H9 (cell line): ENCODE measurements at regions not wholly inside any gene's neighbourhood (a gene's known extent, or its start where the extent isn't known, plus 50 kb on each side); places are given as distances from the start of the nearest gene placed in this dataset.

Experiments used
- DNase-seq: peaks from one replicate; pipeline ENCODE4 v3.0.0-alpha.2; 2017
- H2AFZ ChIP-seq: one replicate; pipeline ENCODE4 v1.6.1; 2013; ENCODE audit warnings: mild to moderate bottlenecking, low read length, control low read depth, moderate library complexity
- H2AK5ac ChIP-seq: 2 replicates; pipeline ENCODE4 v1.6.1; 2013; ENCODE audit warnings: low read length, control low read depth, mixed read lengths; ENCODE audit not compliant: insufficient read length
- H2BK120ac ChIP-seq: one replicate; pipeline ENCODE4 v1.6.1; 2013; ENCODE audit warnings: low read depth, mild to moderate bottlenecking, low read length, control low read depth, inconsistent platforms; ENCODE audit not compliant: poor library complexity, severe bottlenecking
- H2BK12ac ChIP-seq: 2 replicates; pipeline ENCODE4 v1.6.1; 2013; ENCODE audit warnings: low read length, control low read depth, mixed read lengths, low read depth; ENCODE audit not compliant: insufficient read length
- H2BK15ac ChIP-seq: 2 replicates; pipeline ENCODE4 v1.6.1; 2013; ENCODE audit warnings: low read depth, low read length, control low read depth
- H2BK20ac ChIP-seq: one replicate; pipeline ENCODE4 v1.6.1; 2013; ENCODE audit warnings: low read depth, mild to moderate bottlenecking, low read length, control low read depth, inconsistent platforms; ENCODE audit not compliant: poor library complexity, severe bottlenecking
- H2BK5ac ChIP-seq: 2 replicates; pipeline ENCODE4 v1.6.1; 2013; ENCODE audit warnings: low read length, control low read depth, mixed read lengths; ENCODE audit not compliant: insufficient read length
- H3K14ac ChIP-seq: 2 replicates; pipeline ENCODE4 v1.6.1; 2013; ENCODE audit warnings: low read length, control low read depth; ENCODE audit not compliant: insufficient read depth
- H3K18ac ChIP-seq: 2 replicates; pipeline ENCODE4 v1.6.1; 2013; ENCODE audit warnings: low read depth, mild to moderate bottlenecking, mixed read lengths, low read length, control low read depth; ENCODE audit not compliant: insufficient read length
- H3K23ac ChIP-seq: 2 replicates; pipeline ENCODE4 v1.6.1; 2013; ENCODE audit warnings: low read length, control low read depth, mixed read lengths, low read depth; ENCODE audit not compliant: insufficient read length
- H3K23me2 ChIP-seq: 2 replicates; pipeline ENCODE4 v1.6.1; 2013; ENCODE audit warnings: low read depth, mild to moderate bottlenecking, mixed read lengths, low read length, control low read depth; ENCODE audit not compliant: insufficient read length, poor library complexity, severe bottlenecking
- H3K27ac ChIP-seq: 2 replicates; pipeline ENCODE4 v1.5.1; 2013; ENCODE audit warnings: low read length, control low read depth, mixed read lengths, low read depth; ENCODE audit not compliant: insufficient read length
- H3K27me3 ChIP-seq: 2 replicates; pipeline ENCODE4 v1.6.1; 2013; ENCODE audit warnings: low read length, control low read depth, inconsistent platforms; ENCODE audit not compliant: insufficient read depth
- H3K4ac ChIP-seq: 2 replicates; pipeline ENCODE4 v1.6.1; 2013; ENCODE audit warnings: low read depth, mild to moderate bottlenecking, control low read depth, inconsistent platforms, low read length, moderate library complexity
- H3K4me1 ChIP-seq: 2 replicates; pipeline ENCODE4 v1.6.1; 2013; ENCODE audit warnings: low read length, control low read depth, inconsistent platforms; ENCODE audit not compliant: insufficient read depth
- H3K4me2 ChIP-seq: 2 replicates; pipeline ENCODE4 v1.6.1; 2013; ENCODE audit warnings: low read length, control low read depth, mixed read lengths; ENCODE audit not compliant: insufficient read length, insufficient read depth
- H3K56ac ChIP-seq: 2 replicates; pipeline ENCODE4 v1.6.1; 2013; ENCODE audit warnings: low read depth, mild to moderate bottlenecking, mixed read lengths, low read length, control low read depth; ENCODE audit not compliant: insufficient read length
- H3K79me1 ChIP-seq: 2 replicates; pipeline ENCODE4 v1.6.1; 2013; ENCODE audit warnings: low read depth, mild to moderate bottlenecking, moderate library complexity, low read length, control low read depth, inconsistent platforms; ENCODE audit not compliant: insufficient read depth, poor library complexity, severe bottlenecking
- H3K79me2 ChIP-seq: 2 replicates; pipeline ENCODE4 v1.6.1; 2013; ENCODE audit warnings: low read length, control low read depth, inconsistent platforms; ENCODE audit not compliant: insufficient read depth
- H3K9ac ChIP-seq: 2 replicates; pipeline ENCODE4 v1.6.1; 2013; ENCODE audit warnings: low read length, control low read depth, mixed read lengths; ENCODE audit not compliant: insufficient read length; ENCODE audit errors: extremely low read depth
- H3K9me3 ChIP-seq: one replicate; pipeline ENCODE4 v1.6.1; 2013; ENCODE audit warnings: low read depth, low read length, inconsistent platforms; ENCODE audit not compliant: control insufficient read depth
- H3T11ph ChIP-seq: one replicate; pipeline ENCODE4 v1.6.1; 2013; ENCODE audit warnings: mild to moderate bottlenecking, low read length, control low read depth, inconsistent platforms
- H4K20me1 ChIP-seq: one replicate; pipeline ENCODE4 v1.6.1; 2013; ENCODE audit not compliant: control insufficient read depth, insufficient read length, insufficient read depth
- H4K5ac ChIP-seq: 2 replicates; pipeline ENCODE4 v1.6.1; 2013; ENCODE audit warnings: low read depth, mild to moderate bottlenecking, mixed read lengths, low read length, control low read depth; ENCODE audit not compliant: insufficient read length
- H4K8ac ChIP-seq: replicated peaks from 2 replicates; pipeline ENCODE4 v1.6.1; 2013; ENCODE audit warnings: low read length, control low read depth, mixed read lengths, low read depth; ENCODE audit not compliant: insufficient read length
- H4K91ac ChIP-seq: 2 replicates; pipeline ENCODE4 v1.6.1; 2013; ENCODE audit warnings: low read depth, mild to moderate bottlenecking, moderate library complexity, mixed read lengths, low read length, control low read depth; ENCODE audit not compliant: insufficient read length
- H3K27ac Mint-ChIP-seq, 3 experiments: 2 replicates in 2 of 3; 3 replicates in 1 of 3; pipeline ENCODE4 v1.8.0; 2020 to 2021; ENCODE audit warnings: mixed read lengths in 3 of 3, mild to moderate bottlenecking in 1 of 3, moderate library complexity in 1 of 3
- H3K27me3 Mint-ChIP-seq: 2 replicates; pipeline ENCODE4 v1.8.0; 2021; ENCODE audit warnings: low read depth, mild to moderate bottlenecking, moderate library complexity, mixed read lengths
- H3K36me3 Mint-ChIP-seq, 3 experiments: 2 replicates in 2 of 3; 3 replicates in 1 of 3; pipeline ENCODE4 v1.8.0; 2020 to 2021; ENCODE audit warnings: low read depth in 3 of 3, mixed read lengths in 3 of 3; ENCODE audit not compliant: insufficient read depth in 1 of 3
- H3K4me1 Mint-ChIP-seq, 2 experiments: 2 replicates each; pipeline ENCODE4 v1.8.0; 2020; ENCODE audit warnings: mixed read lengths in 2 of 2
- H3K4me3 Mint-ChIP-seq, 2 experiments: 2 replicates in 1 of 2; 3 replicates in 1 of 2; pipeline ENCODE4 v1.8.0; 2020 to 2021; ENCODE audit warnings: mild to moderate bottlenecking in 2 of 2, mixed read lengths in 2 of 2, moderate library complexity in 1 of 2
- H3K9me3 Mint-ChIP-seq, 2 experiments: 2 replicates in 1 of 2; 3 replicates in 1 of 2; pipeline ENCODE4 v1.8.0; 2020; ENCODE audit warnings: mild to moderate bottlenecking in 2 of 2, mixed read lengths in 2 of 2, moderate library complexity in 1 of 2
- TF ChIP-seq, protein P1 (sequence below): fragments of 200-600 bp; sonication (generic); conservative IDR thresholded peaks from 3 replicates; pipeline ENCODE4 v1.8.0; 2021; ENCODE audit warnings: antibody characterized with exemption, mild to moderate bottlenecking

DNA sequence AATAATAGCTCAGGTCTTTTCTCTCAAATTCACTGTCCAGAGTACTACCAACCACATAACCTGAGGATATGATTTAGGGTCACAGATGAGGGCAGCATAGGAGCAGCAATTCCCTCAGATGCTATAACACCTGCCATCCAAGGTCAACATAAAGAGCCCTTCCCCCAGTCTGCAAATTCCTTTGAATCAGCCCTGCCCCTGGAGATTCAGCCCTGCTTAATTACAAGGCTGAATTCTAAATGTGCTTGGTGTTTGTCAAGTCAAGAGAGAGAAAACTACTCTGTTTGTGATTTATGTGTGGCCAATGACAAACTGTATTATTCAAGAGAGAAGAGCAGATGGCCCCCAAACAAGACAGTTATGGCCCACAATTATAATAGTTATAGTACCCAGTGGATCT is 195.7 kb upstream of the ADGRL2 start:
- no peak overlapping the region for H2AFZ ChIP-seq
- no peak overlapping the region for H4K5ac ChIP-seq
- no peak overlapping the region for H3K14ac ChIP-seq
- Mint-ChIP-seq H3K4me3 (no peak overlapping the region), H3K9me3 (no peaks in the 10 kb centered on the region), H3K27ac (no peak overlapping the region; a peak in 1 of 7 replicates), H3K4me1 (peaks cover 13 to 21% of the 10 kb centered on the region in 2 experiments), H3K27me3 (peaks cover 6% of the 10 kb centered on the region), H3K36me3 (no peaks in the 10 kb centered on the region)
- no peaks in the 10 kb centered on the region for H3K9me3 ChIP-seq
- H2AK5ac ChIP-seq: no peak overlapping the region
- no peak overlapping the region for H2BK20ac ChIP-seq
- no peak overlapping the region for H3K4ac ChIP-seq
- H3K56ac ChIP-seq: no peak overlapping the region
- no peak overlapping the region for H2BK120ac ChIP-seq
- DNase-seq: no peak
- H4K8ac ChIP-seq: no peak overlapping the region
- H4K91ac ChIP-seq: no peak overlapping the region
- no peak overlapping the region for H3T11ph ChIP-seq
- H3K4me1 ChIP-seq: 0 out of 2 replicates have a peak, but pooled peaks cover 6% of the 10 kb centered on the region
- H3K4me2 ChIP-seq: no peak overlapping the region
- H3K27ac ChIP-seq: no peak overlapping the region
- no peaks in the 10 kb centered on the region for H3K79me1 ChIP-seq
- H2BK12ac ChIP-seq: no peak overlapping the region
- TF ChIP-seq, protein P1, sequence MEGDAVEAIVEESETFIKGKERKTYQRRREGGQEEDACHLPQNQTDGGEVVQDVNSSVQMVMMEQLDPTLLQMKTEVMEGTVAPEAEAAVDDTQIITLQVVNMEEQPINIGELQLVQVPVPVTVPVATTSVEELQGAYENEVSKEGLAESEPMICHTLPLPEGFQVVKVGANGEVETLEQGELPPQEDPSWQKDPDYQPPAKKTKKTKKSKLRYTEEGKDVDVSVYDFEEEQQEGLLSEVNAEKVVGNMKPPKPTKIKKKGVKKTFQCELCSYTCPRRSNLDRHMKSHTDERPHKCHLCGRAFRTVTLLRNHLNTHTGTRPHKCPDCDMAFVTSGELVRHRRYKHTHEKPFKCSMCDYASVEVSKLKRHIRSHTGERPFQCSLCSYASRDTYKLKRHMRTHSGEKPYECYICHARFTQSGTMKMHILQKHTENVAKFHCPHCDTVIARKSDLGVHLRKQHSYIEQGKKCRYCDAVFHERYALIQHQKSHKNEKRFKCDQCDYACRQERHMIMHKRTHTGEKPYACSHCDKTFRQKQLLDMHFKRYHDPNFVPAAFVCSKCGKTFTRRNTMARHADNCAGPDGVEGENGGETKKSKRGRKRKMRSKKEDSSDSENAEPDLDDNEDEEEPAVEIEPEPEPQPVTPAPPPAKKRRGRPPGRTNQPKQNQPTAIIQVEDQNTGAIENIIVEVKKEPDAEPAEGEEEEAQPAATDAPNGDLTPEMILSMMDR: no peak
- H3K23me2 ChIP-seq: no peaks in the 10 kb centered on the region
- H3K9ac ChIP-seq: no peak overlapping the region
- no peak overlapping the region for H3K18ac ChIP-seq
- H2BK5ac ChIP-seq: no peak overlapping the region
- no peak overlapping the region for H3K23ac ChIP-seq
- no peaks in the 10 kb centered on the region; the same call in 1 of the 2 replicates for H3K27me3 ChIP-seq
- H4K20me1 ChIP-seq: no peaks in the 10 kb centered on the region
- no peaks in the 10 kb centered on the region for H3K79me2 ChIP-seq
- H2BK15ac ChIP-seq: no peak overlapping the region
